ENCODE measurements at regions not wholly inside any gene's neighbourhood (a gene's known extent, or its start where the extent isn't known, plus 50 kb on each side); places are given as distances from the start of the nearest gene placed in this dataset.

GRCh38 chr4:73675623-73676022 is 55.4 kb upstream of the RASSF6 start:
- H3K4me2 ChIP-seq (ENCODE audit: low read length) = no peak overlapping the region
- H3K9me3 ChIP-seq (ENCODE audit: low read length) = no peaks in the 10 kb centered on the region
- H3K79me2 ChIP-seq (ENCODE audit: insufficient read depth, low read length) = no peaks in the 10 kb centered on the region
- H3K9me2 ChIP-seq (ENCODE audit: low read depth, low read length) = no peaks in the 10 kb centered on the region
- H2AFZ ChIP-seq (ENCODE audit: low read length) = no peak overlapping the region
- TF ChIP-seq, protein P1, sequence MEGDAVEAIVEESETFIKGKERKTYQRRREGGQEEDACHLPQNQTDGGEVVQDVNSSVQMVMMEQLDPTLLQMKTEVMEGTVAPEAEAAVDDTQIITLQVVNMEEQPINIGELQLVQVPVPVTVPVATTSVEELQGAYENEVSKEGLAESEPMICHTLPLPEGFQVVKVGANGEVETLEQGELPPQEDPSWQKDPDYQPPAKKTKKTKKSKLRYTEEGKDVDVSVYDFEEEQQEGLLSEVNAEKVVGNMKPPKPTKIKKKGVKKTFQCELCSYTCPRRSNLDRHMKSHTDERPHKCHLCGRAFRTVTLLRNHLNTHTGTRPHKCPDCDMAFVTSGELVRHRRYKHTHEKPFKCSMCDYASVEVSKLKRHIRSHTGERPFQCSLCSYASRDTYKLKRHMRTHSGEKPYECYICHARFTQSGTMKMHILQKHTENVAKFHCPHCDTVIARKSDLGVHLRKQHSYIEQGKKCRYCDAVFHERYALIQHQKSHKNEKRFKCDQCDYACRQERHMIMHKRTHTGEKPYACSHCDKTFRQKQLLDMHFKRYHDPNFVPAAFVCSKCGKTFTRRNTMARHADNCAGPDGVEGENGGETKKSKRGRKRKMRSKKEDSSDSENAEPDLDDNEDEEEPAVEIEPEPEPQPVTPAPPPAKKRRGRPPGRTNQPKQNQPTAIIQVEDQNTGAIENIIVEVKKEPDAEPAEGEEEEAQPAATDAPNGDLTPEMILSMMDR (IDR thresholded peaks at IDR 0.05; ENCODE audit: low read length) = no peak
- TF ChIP-seq EZH2 (IDR thresholded peaks at IDR 0.05; ENCODE audit: borderline replicate concordance, low read length) = no peak
- H3F3A ChIP-seq (ENCODE audit: insufficient read depth, low read length) = no peaks in the 10 kb centered on the region
- no peak overlapping the region for H3K9ac ChIP-seq (ENCODE audit: low read length)
- peaks cover 5% of the 10 kb centered on the region for H3K4me1 ChIP-seq (ENCODE audit: insufficient read depth, low read length, severe bottlenecking)
- H3K36me3 ChIP-seq (ENCODE audit: insufficient read depth, low read length) = no peaks in the 10 kb centered on the region
- no peaks in the 10 kb centered on the region for H4K20me1 ChIP-seq (ENCODE audit: insufficient read depth, low read length)
- no peaks in the 10 kb centered on the region for H3K27me3 ChIP-seq (ENCODE audit: insufficient read depth, low read length)
- H3K27ac ChIP-seq (ENCODE audit: low read depth, low read length, poor library complexity, severe bottlenecking) = no peak overlapping the region
- no peak overlapping the region for H3K4me3 ChIP-seq (ENCODE audit: low read depth, low read length, poor library complexity, severe bottlenecking)

GRCh38 chr4:73676136-73676535 is 55.9 kb upstream of the RASSF6 start:
- no peaks in the 10 kb centered on the region for H3F3A ChIP-seq (ENCODE audit: insufficient read depth, low read length)
- no peak overlapping the region for H2AFZ ChIP-seq (ENCODE audit: low read length)
- TF ChIP-seq EZH2 (IDR thresholded peaks at IDR 0.05; ENCODE audit: borderline replicate concordance, low read length) = no peak
- TF ChIP-seq, protein P1 (IDR thresholded peaks at IDR 0.05; ENCODE audit: low read length) = no peak
- no peak overlapping the region for H3K4me3 ChIP-seq (ENCODE audit: low read depth, low read length, poor library complexity, severe bottlenecking)
- no peaks in the 10 kb centered on the region for H3K36me3 ChIP-seq (ENCODE audit: insufficient read depth, low read length)
- no peak overlapping the region for H3K9ac ChIP-seq (ENCODE audit: low read length)
- H4K20me1 ChIP-seq (ENCODE audit: insufficient read depth, low read length) = no peaks in the 10 kb centered on the region
- no peak overlapping the region for H3K27ac ChIP-seq (ENCODE audit: low read depth, low read length, poor library complexity, severe bottlenecking)
- H3K27me3 ChIP-seq (ENCODE audit: insufficient read depth, low read length) = no peaks in the 10 kb centered on the region
- no peaks in the 10 kb centered on the region for H3K9me3 ChIP-seq (ENCODE audit: low read length)
- no peaks in the 10 kb centered on the region for H3K79me2 ChIP-seq (ENCODE audit: insufficient read depth, low read length)
- H3K4me1 ChIP-seq (ENCODE audit: insufficient read depth, low read length, severe bottlenecking) = peaks cover 5% of the 10 kb centered on the region
- H3K9me2 ChIP-seq (ENCODE audit: low read depth, low read length) = no peaks in the 10 kb centered on the region
- H3K4me2 ChIP-seq (ENCODE audit: low read length) = no peak overlapping the region

- Histone ChIP-seq H3K27ac (ENCODE audit: low read depth, low read length, poor library complexity, severe bottlenecking) (no peak overlapping the region), H3K9me2 (ENCODE audit: low read depth, low read length) (no peaks in the 10 kb centered on the region), H3K4me3 (ENCODE audit: low read depth, low read length, poor library complexity, severe bottlenecking) (no peak overlapping the region), H3K79me2 (ENCODE audit: insufficient read depth, low read length) (no peaks in the 10 kb centered on the region), H3K4me2 (ENCODE audit: low read length) (no peak overlapping the region), H3K27me3 (ENCODE audit: insufficient read depth, low read length) (no peaks in the 10 kb centered on the region), H3F3A (ENCODE audit: insufficient read depth, low read length) (no peaks in the 10 kb centered on the region), H4K20me1 (ENCODE audit: insufficient read depth, low read length) (no peaks in the 10 kb centered on the region), H3K9ac (ENCODE audit: low read length) (no peak overlapping the region), H3K9me3 (ENCODE audit: low read length) (no peaks in the 10 kb centered on the region), H3K4me1 (ENCODE audit: insufficient read depth, low read length, severe bottlenecking) (peaks cover 5% of the 10 kb centered on the region), H2AFZ (ENCODE audit: low read length) (no peak overlapping the region), H3K36me3 (ENCODE audit: insufficient read depth, low read length) (no peaks in the 10 kb centered on the region)
- TF ChIP-seq, protein P1 (IDR thresholded peaks at IDR 0.05; ENCODE audit: low read length) = no peak
- TF ChIP-seq EZH2 (IDR thresholded peaks at IDR 0.05; ENCODE audit: borderline replicate concordance, low read length) = no peak
Observed at GRCh38 chr4:73676861-73677323, 56.7 kb upstream of the RASSF6 start.
